K562 (cell line): ENCODE measurements at regions not wholly inside any gene's neighbourhood (a gene's known extent, or its start where the extent isn't known, plus 50 kb on each side); places are given as distances from the start of the nearest gene placed in this dataset.

Source experiments
- ATAC-seq: fragments of 200-7000 bp; cut with Tn5 transposase; 3 replicates; pipeline ENCODE4 v1.9.1; 2020; ENCODE audit warnings: moderate library complexity
- BruUV-seq: library from RNA; stranded (reverse); fragments of 400-500 nt; replicated peaks from 2 replicates; lab custom pipeline; 2021; lab: Mats Ljungman, UMichigan
- CTCF ChIA-PET: fragments of 300-600 bp; formaldehyde crosslinking; extraction: SDS; loops from one replicate; lab custom pipeline; 2021; ENCODE audit warnings: low intra/inter-chr PET ratio; lab: Yijun Ruan, JAX
- POLR2A ChIA-PET: fragments of 300-600, 350-650 bp; sonication (Branson Sonifier 250); formaldehyde crosslinking; extraction: SDS; loops from one replicate; lab custom pipeline; 2021; ENCODE audit warnings: antibody characterized with exemption, inconsistent platforms; lab: Yijun Ruan, JAX
- DNase-seq, 4 experiments: peaks; one replicate each; pipeline versions ENCODE4 v3.0.0 to v3.0.0-alpha.2; 2011 to 2018; ENCODE audit warnings: low spot score in 3 of 4, mixed read lengths in 3 of 4; ENCODE audit errors: extremely low read depth in 1 of 4
- FAIRE-seq: peaks from 2 replicates; lab custom pipeline; 2011; peaks lifted over from hg19 to GRCh38; lab: Jason Lieb, UNC
- H2AFZ ChIP-seq: 2 replicates; pipeline ENCODE4 v1.6.0; 2011; ENCODE audit warnings: low read depth, low read length, control low read depth, inconsistent platforms
- H3K27ac ChIP-seq: fragments of 200-600 bp; 3 replicates; pipeline ENCODE4 v1.8.0; 2011; ENCODE audit warnings: low read depth, mild to moderate bottlenecking, control low read depth, inconsistent platforms, low read length, moderate library complexity, mixed read lengths; ENCODE audit errors: extremely low read depth
- H3K27me3 ChIP-seq, 2 experiments: fragments of 300-600 bp in 1 of 2; 2 replicates in 1 of 2; 3 replicates in 1 of 2; pipeline versions ENCODE4 v1.6.0 to v1.8.0; 2011; ENCODE audit warnings: inconsistent platforms in 2 of 2, low read length in 2 of 2, mild to moderate bottlenecking in 1 of 2, mixed read lengths in 1 of 2, moderate library complexity in 1 of 2; ENCODE audit not compliant: control insufficient read depth in 2 of 2, insufficient read depth in 2 of 2
- H3K36me3 ChIP-seq: fragments of 300-600 bp; 3 replicates; pipeline ENCODE4 v1.8.0; 2011; ENCODE audit warnings: mild to moderate bottlenecking, low read length, inconsistent platforms; ENCODE audit not compliant: control insufficient read depth, insufficient read depth
- H3K4me1 ChIP-seq, 2 experiments: fragments of 200-600 bp in 1 of 2; replicated peaks in 1 of 2; 2 replicates in 1 of 2; 3 replicates in 1 of 2; pipeline versions ENCODE4 v1.5.1 to v1.8.0; 2011; ENCODE audit warnings: inconsistent platforms in 2 of 2, low read length in 2 of 2, mild to moderate bottlenecking in 1 of 2, mixed read lengths in 1 of 2, moderate library complexity in 1 of 2; ENCODE audit not compliant: control insufficient read depth in 2 of 2, insufficient read depth in 2 of 2
- H3K4me2 ChIP-seq: 2 replicates; pipeline ENCODE4 v1.6.1; 2011; ENCODE audit warnings: low read length, control low read depth, inconsistent platforms, mixed read lengths; ENCODE audit not compliant: insufficient read depth
- H3K4me3 ChIP-seq: fragments of 200-600 bp; sonication (generic), shearing (Covaris generic); 2 replicates; pipeline ENCODE4 v1.5.1; 2016; ENCODE audit warnings: control low read depth, inconsistent platforms
- H3K79me2 ChIP-seq: fragments of 200-600 bp; 3 replicates; pipeline ENCODE4 v1.8.0; 2011; ENCODE audit warnings: low read length, inconsistent platforms; ENCODE audit not compliant: control insufficient read depth, insufficient read depth
- H3K9ac ChIP-seq, 2 experiments: 2 replicates each; pipeline versions ENCODE4 v1.6.0 to v1.6.1; 2011; ENCODE audit warnings: low read depth in 2 of 2, low read length in 2 of 2, control low read depth in 1 of 2, inconsistent platforms in 1 of 2, mild to moderate bottlenecking in 1 of 2, mixed read lengths in 1 of 2; ENCODE audit not compliant: insufficient read depth in 1 of 2
- H3K9me1 ChIP-seq: one replicate; pipeline ENCODE4 v1.6.0; 2011; ENCODE audit warnings: inconsistent platforms, mild to moderate bottlenecking, low read length, moderate library complexity; ENCODE audit not compliant: control insufficient read depth, insufficient read depth
- H3K9me3 ChIP-seq: replicated peaks from 2 replicates; pipeline ENCODE4 v1.5.1; 2011; ENCODE audit warnings: low read depth, low read length, inconsistent platforms; ENCODE audit not compliant: control insufficient read depth, insufficient read depth
- H4K20me1 ChIP-seq: replicated peaks from 2 replicates; pipeline ENCODE4 v1.6.1; 2011; ENCODE audit warnings: low read length, inconsistent platforms, mixed read lengths; ENCODE audit not compliant: control insufficient read depth, insufficient read depth
- CC2D1A ChIP-seq: fragments of 450-650 bp; IDR thresholded peaks from 2 replicates; pipeline ENCODE4 v1.6.1; 2017; ENCODE audit warnings: mild to moderate bottlenecking
- CCAR2 ChIP-seq: fragments of 200-400 bp; formaldehyde crosslinking; IDR thresholded peaks from 2 replicates; pipeline ENCODE4 v1.6.1; 2017; ENCODE audit warnings: mild to moderate bottlenecking, low read depth, low read length
- CGGBP1 ChIP-seq: fragments of 250-450 bp; sonication (Bioruptor Pico); IDR thresholded peaks from 2 replicates; pipeline ENCODE4 v1.9.0; 2021; ENCODE audit warnings: mild to moderate bottlenecking
- HNRNPK ChIP-seq: fragments of 200-400 bp; formaldehyde crosslinking; IDR thresholded peaks from one replicate; pipeline ENCODE4 v1.6.1; 2018; ENCODE audit warnings: mild to moderate bottlenecking, low read depth, low read length; ENCODE audit not compliant: poor library complexity, severe bottlenecking
- KDM2B ChIP-seq: fragments of 250-450 bp; sonication (Bioruptor Pico); IDR thresholded peaks from 2 replicates; pipeline ENCODE4 v1.8.0; 2021; ENCODE audit warnings: mild to moderate bottlenecking, moderate library complexity
- MAFF ChIP-seq: IDR thresholded peaks from 2 replicates; pipeline ENCODE4 v1.6.1; 2012; ENCODE audit warnings: low read length, improper control_type of control experiment
- POLR2B ChIP-seq: fragments of 450-650 bp; IDR thresholded peaks from 2 replicates; pipeline ENCODE4 v1.6.1; 2018; ENCODE audit warnings: low read depth; ENCODE audit not compliant: partially characterized antibody
- PTRF ChIP-seq: fragments of 450-650 bp; IDR thresholded peaks from 2 replicates; pipeline ENCODE4 v1.6.1; 2016; ENCODE audit warnings: mild to moderate bottlenecking, missing genetic modification characterization, missing compliant biosample characterization
- SAFB ChIP-seq: fragments of 200-400 bp; formaldehyde crosslinking; IDR thresholded peaks from 2 replicates; pipeline ENCODE4 v1.6.1; 2017; ENCODE audit warnings: low read depth, low read length, borderline replicate concordance
- TEAD2 ChIP-seq: fragments of 450-650 bp; IDR thresholded peaks from 2 replicates; pipeline ENCODE4 v1.6.1; 2016; ENCODE audit warnings: missing genetic modification characterization, control low read depth, missing compliant biosample characterization
- ZNF124 ChIP-seq: sonication (generic); formaldehyde crosslinking; IDR thresholded peaks from 2 replicates; pipeline ENCODE4 v1.8.1; 2022; ENCODE audit warnings: missing genetic modification reagents
- ZNF263 ChIP-seq: sonication (generic); formaldehyde crosslinking; IDR thresholded peaks from 2 replicates; pipeline ENCODE4 v1.8.0; 2022; ENCODE audit warnings: mild to moderate bottlenecking, missing genetic modification reagents, borderline replicate concordance
- ZNF324 ChIP-seq: fragments of 250-450 bp; sonication (Bioruptor Pico); IDR thresholded peaks from 2 replicates; pipeline ENCODE4 v1.4.0; 2020; ENCODE audit warnings: mild to moderate bottlenecking
- ZNF384 ChIP-seq: IDR thresholded peaks from 2 replicates; pipeline ENCODE4 v1.6.1; 2012; ENCODE audit warnings: low read depth, low read length, improper control_type of control experiment
- ZNF407 ChIP-seq: fragments of 450-650 bp; IDR thresholded peaks from 2 replicates; pipeline ENCODE4 v1.6.1; 2016; ENCODE audit warnings: low read depth
- ZNF561 ChIP-seq: fragments of 450-650 bp; formaldehyde crosslinking; conservative IDR thresholded peaks from 2 replicates; pipeline ENCODE4 v1.4.0; 2020; ENCODE audit warnings: mild to moderate bottlenecking, moderate library complexity
- ZNF699 ChIP-seq: fragments of 250-450 bp; sonication (Bioruptor Pico); IDR thresholded peaks from 2 replicates; pipeline ENCODE4 v1.8.0; 2021; ENCODE audit warnings: mild to moderate bottlenecking, moderate library complexity; ENCODE audit not compliant: insufficient replicate concordance
- WGBS: fragments of 100-300 bp; shearing (Covaris generic); methylation state at CpG from one replicate; pipeline ENCODE4 v1.1.6; 2016; ENCODE audit warnings: low coverage, mixed read lengths; ENCODE audit not compliant: insufficient coverage; ENCODE audit errors: missing lambda C conversion rate; 5-methylcytosine and 5-hydroxymethylcytosine counted together
- in situ Hi-C: fragments of 300-500 bp; cut with MboI; formaldehyde crosslinking; loops from 4 replicates; pipeline ENCODE4 v1.15.0; 2018; ENCODE audit warnings: inconsistent platforms, mixed read lengths
- intact Hi-C: fragments of 100-400 bp; cut with micrococcal nuclease; formaldehyde crosslinking; loops from 2 replicates; pipeline ENCODE4 v1.14.2; 2022

- no peaks in the 10 kb centered on the region for H3K79me2 ChIP-seq
- ChIA-PET CTCF (no interaction called here), POLR2A (no interaction called here)
- H3K27ac ChIP-seq, result no peak overlapping the region
- no peaks in the 10 kb centered on the region for H3K36me3 ChIP-seq
- no peak overlapping the region for H3K4me2 ChIP-seq
- 0% methylated on average over 9 of the region's 9 CpGs for WGBS
- H3K4me3 ChIP-seq, result no peak overlapping the region
- H4K20me1 ChIP-seq, result no peaks in the 10 kb centered on the region
- no peak overlapping the region for H2AFZ ChIP-seq
- H3K27me3 ChIP-seq, result no peaks in the 10 kb centered on the region
- no peaks in the 10 kb centered on the region for H3K4me1 ChIP-seq
- intact Hi-C loops, result no loop called here
- H3K9me1 ChIP-seq, result no peaks in the 10 kb centered on the region
- DNase-seq, result no peak
- no peak for FAIRE-seq
- in situ Hi-C loops, result loop anchor here (25.0 kb wide), 1 partner anchor 690 kb away; no protein-coding TSS in a partner anchor
- no peak for ATAC-seq
- no peak overlapping the region for H3K9ac ChIP-seq
- H3K9me3 ChIP-seq, result no peaks in the 10 kb centered on the region
- BruUV-seq, result no TSS peak
- TF ChIP-seq ZNF407, result no peak
- TF ChIP-seq ZNF263, result no peak
- TF ChIP-seq ZNF699 (CRISPR knock-in tag), result no peak
- TF ChIP-seq ZNF324, result no peak
- no peak for TF ChIP-seq ZNF384
- no peak for TF ChIP-seq CC2D1A
- TF ChIP-seq MAFF, result no peak
- no peak for TF ChIP-seq CCAR2
- TF ChIP-seq TEAD2 (tag), result no peak
- TF ChIP-seq ZNF561, result no peak
- TF ChIP-seq ZNF124 (CRISPR knock-in tag), result no peak
- TF ChIP-seq CGGBP1 (CRISPR knock-in tag), result no peak
- TF ChIP-seq KDM2B, result no peak
- TF ChIP-seq POLR2B, result no peak
- no peak for TF ChIP-seq SAFB
- no peak for TF ChIP-seq PTRF
- no peak for TF ChIP-seq HNRNPK
These were observed 480.5 kb downstream of the VRK1 start for GRCh38 chr14:97277711-97278110.
